Right atrium auricular region (tissue), 2 donors: ENCODE measurements at regions not wholly inside any gene's neighbourhood (a gene's known extent, or its start where the extent isn't known, plus 50 kb on each side); places are given as distances from the start of the nearest gene placed in this dataset.

Experiments used
- DNase-seq: peaks from one replicate; pipeline ENCODE4 v3.0.0-alpha.2; 2019; ENCODE audit warnings: low spot score
- H3K27ac ChIP-seq, 2 donors: fragments of 200-600 bp; sonication (generic); 1 replicate in 1 of 2; 2 replicates in 1 of 2; pipeline ENCODE4 v1.5.1; 2016 to 2019
- H3K27me3 ChIP-seq, 2 donors: fragments of 200-600 bp; sonication (generic); one replicate each; pipeline versions ENCODE4 v1.5.1 to v1.6.0; 2017 to 2019
- H3K36me3 ChIP-seq: fragments of 200-600 bp; sonication (generic); one replicate; pipeline ENCODE4 v1.5.1; 2016
- H3K4me1 ChIP-seq, 2 donors: fragments of 200-600 bp; sonication (generic); one replicate each; pipeline versions ENCODE4 v1.5.1 to v1.6.0; 2017 to 2019
- H3K4me3 ChIP-seq, 2 donors: fragments of 200-600 bp; sonication (generic); 1 replicate in 1 of 2; 2 replicates in 1 of 2; pipeline ENCODE4 v1.5.1; 2017 to 2019; ENCODE audit warnings: mild to moderate bottlenecking in 1 of 2, moderate library complexity in 1 of 2
- H3K9me3 ChIP-seq, 2 donors: fragments of 200-600 bp; sonication (generic); one replicate each; pipeline ENCODE4 v1.5.1; 2019
- CTCF ChIP-seq, 2 donors: fragments of 200-600 bp; sonication (generic); IDR thresholded peaks; one replicate each; pipeline ENCODE4 v1.5.1; 2019; ENCODE audit warnings: antibody characterized with exemption in 2 of 2

GRCh38 chr12:59100585-59100984, 180.3 kb upstream of the LRIG3 start:
- Histone ChIP-seq H3K4me1 (no peaks in the 10 kb centered on the region), H3K27ac (no peak overlapping the region), H3K27me3 (no peaks in the 10 kb centered on the region), H3K36me3 (no peaks in the 10 kb centered on the region), H3K9me3 (no peaks in the 10 kb centered on the region), H3K4me3 (no peak overlapping the region)
- TF ChIP-seq CTCF (IDR thresholded peaks at IDR 0.05): no peak
- no peak for DNase-seq

GRCh38 chr12:59097876-59098275, 177.6 kb upstream of the LRIG3 start:
- no peaks in the 10 kb centered on the region for H3K4me1 ChIP-seq
- H3K9me3 ChIP-seq: no peaks in the 10 kb centered on the region
- TF ChIP-seq CTCF (IDR thresholded peaks at IDR 0.05): no peak
- H3K27me3 ChIP-seq: no peaks in the 10 kb centered on the region
- no peaks in the 10 kb centered on the region for H3K36me3 ChIP-seq
- H3K4me3 ChIP-seq: no peak overlapping the region
- DNase-seq: no peak
- H3K27ac ChIP-seq: no peak overlapping the region

- TF ChIP-seq CTCF (IDR thresholded peaks at IDR 0.05): no peak
- Histone ChIP-seq H3K4me3 (no peak overlapping the region), H3K4me1 (no peaks in the 10 kb centered on the region), H3K27ac (no peak overlapping the region), H3K9me3 (no peaks in the 10 kb centered on the region), H3K36me3 (no peaks in the 10 kb centered on the region), H3K27me3 (no peaks in the 10 kb centered on the region)
- DNase-seq: no peak
These were observed 175.9 kb upstream of the LRIG3 start for GRCh38 chr12:59096246-59096645.

- no peak for TF ChIP-seq CTCF (IDR thresholded peaks at IDR 0.05)
- Histone ChIP-seq H3K9me3 (no peaks in the 10 kb centered on the region), H3K4me3 (no peak overlapping the region), H3K4me1 (no peaks in the 10 kb centered on the region), H3K27me3 (no peaks in the 10 kb centered on the region), H3K27ac (no peak overlapping the region), H3K36me3 (no peaks in the 10 kb centered on the region)
- no peak for DNase-seq
These were observed 172.9 kb upstream of the LRIG3 start for GRCh38 chr12:59093073-59093772.

GRCh38 chr12:59088673-59089072, 168.4 kb upstream of the LRIG3 start:
- H3K27ac ChIP-seq: no peak overlapping the region

More at GRCh38 chr12:59088673-59089072, 168.4 kb upstream of the LRIG3 start:
- Histone ChIP-seq H3K9me3 (no peaks in the 10 kb centered on the region), H3K4me1 (no peaks in the 10 kb centered on the region), H3K4me3 (no peak overlapping the region), H3K27me3 (no peaks in the 10 kb centered on the region), H3K36me3 (no peaks in the 10 kb centered on the region)
- DNase-seq: no peak
- no peak for TF ChIP-seq CTCF (IDR thresholded peaks at IDR 0.05)
